Caco-2 (cell line): ENCODE measurements at regions not wholly inside any gene's neighbourhood (a gene's known extent, or its start where the extent isn't known, plus 50 kb on each side); places are given as distances from the start of the nearest gene placed in this dataset.
"Not testable (repeated sequence)": the region's sequence is repeated elsewhere in the genome, so short reads cannot be mapped to it uniquely, and the experiment has no call there.

Experiments used
- BruUV-seq: library from RNA; stranded (reverse); fragments of 400-500 nt; replicated peaks from 2 replicates; lab custom pipeline; 2021; lab: Mats Ljungman, UMichigan
- CTCF ChIA-PET: fragments of 300-600 bp; sonication (Branson Sonifier 250); formaldehyde crosslinking; loops from one replicate; lab custom pipeline; 2022; ENCODE audit warnings: antibody characterized with exemption; lab: Charles Lee
- POLR2A ChIA-PET: fragments of 300-600 bp; sonication (Branson Sonifier 250); formaldehyde crosslinking; loops from one replicate; lab custom pipeline; 2022; ENCODE audit warnings: antibody characterized with exemption; lab: Charles Lee
- DNase-seq, 2 experiments: peaks; one replicate each; pipeline versions ENCODE4 v3.0.0 to v3.0.0-alpha.2; 2020 to 2022
- H3K27me3 ChIP-seq: replicated peaks from 2 replicates; pipeline ENCODE4 v1.6.0; 2011; ENCODE audit warnings: low read length; ENCODE audit not compliant: control insufficient read depth, insufficient read depth
- H3K36me3 ChIP-seq: 2 replicates; pipeline ENCODE4 v1.5.1; 2011; ENCODE audit warnings: low read length; ENCODE audit not compliant: control insufficient read depth, insufficient read depth
- H3K4me1 ChIP-seq: fragments of 250-450 bp; sonication (Bioruptor Pico); 2 replicates; pipeline ENCODE4 v1.5.1; 2020; ENCODE audit warnings: mild to moderate bottlenecking
- H3K4me3 ChIP-seq: 2 replicates; pipeline ENCODE4 v1.5.1; 2011; ENCODE audit warnings: low read depth, mild to moderate bottlenecking, control low read depth, low read length
- H3K9me3 ChIP-seq: fragments of 250-450 bp; sonication (Bioruptor Pico); 2 replicates; pipeline ENCODE4 v1.5.1; 2020; ENCODE audit warnings: mild to moderate bottlenecking, moderate library complexity
- H3K27ac Mint-ChIP-seq: one replicate; pipeline ENCODE4 v1.8.0; 2022; ENCODE audit warnings: mixed read lengths; ENCODE audit not compliant: unreplicated experiment
- H3K27me3 Mint-ChIP-seq: one replicate; pipeline ENCODE4 v1.8.0; 2022; ENCODE audit warnings: mixed read lengths; ENCODE audit not compliant: insufficient read depth, unreplicated experiment
- H3K36me3 Mint-ChIP-seq: one replicate; pipeline ENCODE4 v1.8.0; 2022; ENCODE audit warnings: mild to moderate bottlenecking, mixed read lengths; ENCODE audit not compliant: insufficient read depth, unreplicated experiment
- H3K4me1 Mint-ChIP-seq: one replicate; pipeline ENCODE4 v1.8.0; 2022; ENCODE audit warnings: low read depth, mixed read lengths; ENCODE audit not compliant: unreplicated experiment
- H3K4me3 Mint-ChIP-seq: one replicate; pipeline ENCODE4 v1.8.0; 2022; ENCODE audit warnings: mild to moderate bottlenecking, moderate library complexity, mixed read lengths; ENCODE audit not compliant: unreplicated experiment
- H3K9me3 Mint-ChIP-seq: one replicate; pipeline ENCODE4 v1.8.0; 2022; ENCODE audit warnings: mixed read lengths; ENCODE audit not compliant: unreplicated experiment
- CTCF ChIP-seq, 2 experiments: fragments of 200-600 bp in 1 of 2; IDR thresholded peaks; 1 replicate in 1 of 2; 2 replicates in 1 of 2; pipeline versions ENCODE4 v1.5.1 to v1.8.0; 2011 to 2022; ENCODE audit warnings: antibody characterized with exemption in 1 of 2, control low read depth in 1 of 2, inconsistent platforms in 1 of 2, low read depth in 1 of 2, low read length in 1 of 2, mild to moderate bottlenecking in 1 of 2, moderate library complexity in 1 of 2; ENCODE audit not compliant: insufficient read depth in 1 of 2, severe bottlenecking in 1 of 2, unreplicated experiment in 1 of 2
- intact Hi-C: fragments of 100-400 bp; cut with micrococcal nuclease; formaldehyde crosslinking; loops from one replicate; pipeline ENCODE4 v1.10.0; 2022; ENCODE audit not compliant: unreplicated experiment

GRCh38 chr4:123651536-123652180 lies 255.1 kb downstream of the SPRY1 start:
- H3K36me3 Mint-ChIP-seq: no peaks in the 10 kb centered on the region
- DNase-seq: no peak
- H3K27ac Mint-ChIP-seq: no peak overlapping the region
- POLR2A ChIA-PET: no interaction called here
- H3K9me3 ChIP-seq: peaks cover 13% of the 10 kb centered on the region
- no peak overlapping the region for H3K4me3 ChIP-seq
- peaks cover 7% of the 10 kb centered on the region for H3K9me3 Mint-ChIP-seq
- H3K27me3 ChIP-seq: no peaks in the 10 kb centered on the region
- H3K36me3 ChIP-seq: no peaks in the 10 kb centered on the region
- no TSS peak for BruUV-seq
- H3K4me3 Mint-ChIP-seq: no peak overlapping the region
- no peaks in the 10 kb centered on the region for H3K27me3 Mint-ChIP-seq
- intact Hi-C loops: loop anchor here (2.0 kb wide), 1 partner anchor 53 kb away; no protein-coding TSS in a partner anchor
- peaks cover 7% of the 10 kb centered on the region for H3K4me1 Mint-ChIP-seq
- H3K4me1 ChIP-seq: peaks cover 18% of the 10 kb centered on the region
- TF ChIP-seq CTCF (IDR thresholded peaks at IDR 0.05; ENCODE audit: insufficient read depth in 1 of 2, low read depth in 1 of 2, low read length in 1 of 2, severe bottlenecking in 1 of 2, unreplicated experiment in 1 of 2): no peak
- CTCF ChIA-PET: no interaction called here

GRCh38 chr4:123652476-123652875 lies 255.9 kb downstream of the SPRY1 start:
- Mint-ChIP-seq H3K4me1 (peaks cover 7% of the 10 kb centered on the region), H3K9me3 (peaks cover 15% of the 10 kb centered on the region), H3K27me3 (no peaks in the 10 kb centered on the region), H3K27ac (no peak overlapping the region), H3K4me3 (no peak overlapping the region), H3K36me3 (peaks cover 5% of the 10 kb centered on the region)
- H3K4me3 ChIP-seq: no peak overlapping the region
- no peak for TF ChIP-seq CTCF (IDR thresholded peaks at IDR 0.05; ENCODE audit: insufficient read depth in 1 of 2, low read depth in 1 of 2, low read length in 1 of 2, severe bottlenecking in 1 of 2, unreplicated experiment in 1 of 2)
- no TSS peak for BruUV-seq
- CTCF ChIA-PET: no interaction called here
- peaks cover 15% of the 10 kb centered on the region for H3K9me3 ChIP-seq
- POLR2A ChIA-PET: no interaction called here
- no peak for DNase-seq
- no peaks in the 10 kb centered on the region for H3K36me3 ChIP-seq
- peaks cover 18% of the 10 kb centered on the region for H3K4me1 ChIP-seq
- intact Hi-C loops: no loop called here
- H3K27me3 ChIP-seq: no peaks in the 10 kb centered on the region

GRCh38 chr4:123653236-123653635 lies 256.6 kb downstream of the SPRY1 start:
- peaks cover 18% of the 10 kb centered on the region for H3K4me1 ChIP-seq
- H3K27me3 ChIP-seq: no peaks in the 10 kb centered on the region
- Mint-ChIP-seq H3K4me3 (no peak overlapping the region), H3K9me3 (peaks cover 20% of the 10 kb centered on the region), H3K27ac (no peak overlapping the region), H3K27me3 (no peaks in the 10 kb centered on the region), H3K36me3 (peaks cover 6% of the 10 kb centered on the region), H3K4me1 (peaks cover 7% of the 10 kb centered on the region)
- no peak for TF ChIP-seq CTCF (IDR thresholded peaks at IDR 0.05; ENCODE audit: insufficient read depth in 1 of 2, low read depth in 1 of 2, low read length in 1 of 2, severe bottlenecking in 1 of 2, unreplicated experiment in 1 of 2)
- BruUV-seq: no TSS peak
- CTCF ChIA-PET: no interaction called here
- intact Hi-C loops: no loop called here
- H3K9me3 ChIP-seq: peaks cover 15% of the 10 kb centered on the region
- no peak overlapping the region for H3K4me3 ChIP-seq
- POLR2A ChIA-PET: no interaction called here
- H3K36me3 ChIP-seq: no peaks in the 10 kb centered on the region
- no peak for DNase-seq

- H3K4me1 ChIP-seq, POLR2A ChIA-PET, intact Hi-C loops, H3K36me3 Mint-ChIP-seq, H3K27me3 Mint-ChIP-seq, H3K4me3 Mint-ChIP-seq, CTCF ChIA-PET, H3K27me3 ChIP-seq, DNase-seq, BruUV-seq, H3K27ac Mint-ChIP-seq, H3K36me3 ChIP-seq, H3K4me3 ChIP-seq: not testable (repeated sequence)
- peaks cover 15% of the 10 kb centered on the region for H3K9me3 ChIP-seq
- H3K4me1 Mint-ChIP-seq: peaks cover 20% of the 10 kb centered on the region
- peaks cover 29% of the 10 kb centered on the region for H3K9me3 Mint-ChIP-seq
Measured at GRCh38 chr4:123656746-123657294, 260.2 kb downstream of the SPRY1 start.

- Mint-ChIP-seq H3K4me1 (peaks cover 20% of the 10 kb centered on the region), H3K9me3 (peaks cover 29% of the 10 kb centered on the region)
- H3K4me1 ChIP-seq, POLR2A ChIA-PET, H3K36me3 Mint-ChIP-seq, CTCF ChIA-PET, H3K27me3 ChIP-seq, H3K4me3 Mint-ChIP-seq, H3K4me3 ChIP-seq, BruUV-seq, H3K36me3 ChIP-seq, intact Hi-C loops, H3K27me3 Mint-ChIP-seq, H3K27ac Mint-ChIP-seq, DNase-seq: not testable (repeated sequence)
- H3K9me3 ChIP-seq: peaks cover 15% of the 10 kb centered on the region
Measured at GRCh38 chr4:123657606-123658005, 261.0 kb downstream of the SPRY1 start.
